ENCODE measurements at regions not wholly inside any gene's neighbourhood (a gene's known extent, or its start where the extent isn't known, plus 50 kb on each side); places are given as distances from the start of the nearest gene placed in this dataset.
"Not testable (repeated sequence)": the region's sequence is repeated elsewhere in the genome, so short reads cannot be mapped to it uniquely, and the experiment has no call there.

- no peak for DNase-seq
Measured at GRCh38 chr7:26065652-26066051, 86.3 kb upstream of the NFE2L3 start.

GRCh38 chr7:26066736-26067135 is 85.3 kb upstream of the NFE2L3 start:
- no peak for DNase-seq

GRCh38 chr7:26070290-26070689 is 81.7 kb upstream of the NFE2L3 start:
- DNase-seq: no peak

- no peak for DNase-seq
Measured at GRCh38 chr7:26071622-26072456, 80.2 kb upstream of the NFE2L3 start.

GRCh38 chr7:26073041-26073440 is 79.0 kb upstream of the NFE2L3 start:
- DNase-seq: no peak

- DNase-seq: no peak
Measured at GRCh38 chr7:26074919-26075318, 77.1 kb upstream of the NFE2L3 start.

- DNase-seq: no peak
Measured at GRCh38 chr7:26076691-26077090, 75.3 kb upstream of the NFE2L3 start.

- peak; percentile 46 for DNase-seq
Measured at GRCh38 chr7:26078437-26079336, 73.3 kb upstream of the NFE2L3 start.

GRCh38 chr7:26081638-26082037 is 70.4 kb upstream of the NFE2L3 start:
- DNase-seq: no peak

GRCh38 chr7:26083113-26083512 is 68.9 kb upstream of the NFE2L3 start:
- no peak for DNase-seq

GRCh38 chr7:26084418-26084817 is 67.6 kb upstream of the NFE2L3 start:
- no peak for DNase-seq

GRCh38 chr7:26085771-26086170 is 66.2 kb upstream of the NFE2L3 start:
- no peak for DNase-seq

- no peak for DNase-seq
Measured at GRCh38 chr7:26087321-26088091, 64.5 kb upstream of the NFE2L3 start.

- not testable (repeated sequence) for DNase-seq
Measured at GRCh38 chr7:26089469-26089868, 62.5 kb upstream of the NFE2L3 start.

GRCh38 chr7:26090927-26091519 is 61.0 kb upstream of the NFE2L3 start:
- peak; percentile 26 for DNase-seq

- DNase-seq: no peak
Measured at GRCh38 chr7:26091933-26092332, 60.1 kb upstream of the NFE2L3 start.

- no peak for DNase-seq
Measured at GRCh38 chr7:26093023-26093422, 59.0 kb upstream of the NFE2L3 start.

GRCh38 chr7:26096136-26096535 is 55.9 kb upstream of the NFE2L3 start:
- DNase-seq: no peak

- DNase-seq: no peak
Measured at GRCh38 chr7:26097837-26098668, 53.9 kb upstream of the NFE2L3 start.

- no peak for DNase-seq
Measured at GRCh38 chr7:26099236-26099635, 52.8 kb upstream of the NFE2L3 start.

GRCh38 chr7:26100406-26101339 is 51.3 kb upstream of the NFE2L3 start:
- no peak for DNase-seq

Data from NCI-H774 (cell line).